H9 (cell line): ENCODE measurements at regions not wholly inside any gene's neighbourhood (a gene's known extent, or its start where the extent isn't known, plus 50 kb on each side); places are given as distances from the start of the nearest gene placed in this dataset.

ENCODE experiments used
- DNase-seq: peaks from one replicate; pipeline ENCODE4 v3.0.0-alpha.2; 2017
- H2AFZ ChIP-seq: one replicate; pipeline ENCODE4 v1.6.1; 2013; ENCODE audit warnings: mild to moderate bottlenecking, low read length, control low read depth, moderate library complexity
- H2AK5ac ChIP-seq: 2 replicates; pipeline ENCODE4 v1.6.1; 2013; ENCODE audit warnings: low read length, control low read depth, mixed read lengths; ENCODE audit not compliant: insufficient read length
- H2BK120ac ChIP-seq: one replicate; pipeline ENCODE4 v1.6.1; 2013; ENCODE audit warnings: low read depth, mild to moderate bottlenecking, low read length, control low read depth, inconsistent platforms; ENCODE audit not compliant: poor library complexity, severe bottlenecking
- H2BK12ac ChIP-seq: 2 replicates; pipeline ENCODE4 v1.6.1; 2013; ENCODE audit warnings: low read length, control low read depth, mixed read lengths, low read depth; ENCODE audit not compliant: insufficient read length
- H2BK15ac ChIP-seq: 2 replicates; pipeline ENCODE4 v1.6.1; 2013; ENCODE audit warnings: low read depth, low read length, control low read depth
- H2BK20ac ChIP-seq: one replicate; pipeline ENCODE4 v1.6.1; 2013; ENCODE audit warnings: low read depth, mild to moderate bottlenecking, low read length, control low read depth, inconsistent platforms; ENCODE audit not compliant: poor library complexity, severe bottlenecking
- H2BK5ac ChIP-seq: 2 replicates; pipeline ENCODE4 v1.6.1; 2013; ENCODE audit warnings: low read length, control low read depth, mixed read lengths; ENCODE audit not compliant: insufficient read length
- H3K14ac ChIP-seq: 2 replicates; pipeline ENCODE4 v1.6.1; 2013; ENCODE audit warnings: low read length, control low read depth; ENCODE audit not compliant: insufficient read depth
- H3K18ac ChIP-seq: 2 replicates; pipeline ENCODE4 v1.6.1; 2013; ENCODE audit warnings: low read depth, mild to moderate bottlenecking, mixed read lengths, low read length, control low read depth; ENCODE audit not compliant: insufficient read length
- H3K23ac ChIP-seq: 2 replicates; pipeline ENCODE4 v1.6.1; 2013; ENCODE audit warnings: low read length, control low read depth, mixed read lengths, low read depth; ENCODE audit not compliant: insufficient read length
- H3K23me2 ChIP-seq: 2 replicates; pipeline ENCODE4 v1.6.1; 2013; ENCODE audit warnings: low read depth, mild to moderate bottlenecking, mixed read lengths, low read length, control low read depth; ENCODE audit not compliant: insufficient read length, poor library complexity, severe bottlenecking
- H3K27ac ChIP-seq: 2 replicates; pipeline ENCODE4 v1.5.1; 2013; ENCODE audit warnings: low read length, control low read depth, mixed read lengths, low read depth; ENCODE audit not compliant: insufficient read length
- H3K27me3 ChIP-seq: 2 replicates; pipeline ENCODE4 v1.6.1; 2013; ENCODE audit warnings: low read length, control low read depth, inconsistent platforms; ENCODE audit not compliant: insufficient read depth
- H3K4ac ChIP-seq: 2 replicates; pipeline ENCODE4 v1.6.1; 2013; ENCODE audit warnings: low read depth, mild to moderate bottlenecking, control low read depth, inconsistent platforms, low read length, moderate library complexity
- H3K4me1 ChIP-seq: 2 replicates; pipeline ENCODE4 v1.6.1; 2013; ENCODE audit warnings: low read length, control low read depth, inconsistent platforms; ENCODE audit not compliant: insufficient read depth
- H3K4me2 ChIP-seq: 2 replicates; pipeline ENCODE4 v1.6.1; 2013; ENCODE audit warnings: low read length, control low read depth, mixed read lengths; ENCODE audit not compliant: insufficient read length, insufficient read depth
- H3K56ac ChIP-seq: 2 replicates; pipeline ENCODE4 v1.6.1; 2013; ENCODE audit warnings: low read depth, mild to moderate bottlenecking, mixed read lengths, low read length, control low read depth; ENCODE audit not compliant: insufficient read length
- H3K79me1 ChIP-seq: 2 replicates; pipeline ENCODE4 v1.6.1; 2013; ENCODE audit warnings: low read depth, mild to moderate bottlenecking, moderate library complexity, low read length, control low read depth, inconsistent platforms; ENCODE audit not compliant: insufficient read depth, poor library complexity, severe bottlenecking
- H3K79me2 ChIP-seq: 2 replicates; pipeline ENCODE4 v1.6.1; 2013; ENCODE audit warnings: low read length, control low read depth, inconsistent platforms; ENCODE audit not compliant: insufficient read depth
- H3K9ac ChIP-seq: 2 replicates; pipeline ENCODE4 v1.6.1; 2013; ENCODE audit warnings: low read length, control low read depth, mixed read lengths; ENCODE audit not compliant: insufficient read length; ENCODE audit errors: extremely low read depth
- H3K9me3 ChIP-seq: one replicate; pipeline ENCODE4 v1.6.1; 2013; ENCODE audit warnings: low read depth, low read length, inconsistent platforms; ENCODE audit not compliant: control insufficient read depth
- H3T11ph ChIP-seq: one replicate; pipeline ENCODE4 v1.6.1; 2013; ENCODE audit warnings: mild to moderate bottlenecking, low read length, control low read depth, inconsistent platforms
- H4K20me1 ChIP-seq: one replicate; pipeline ENCODE4 v1.6.1; 2013; ENCODE audit not compliant: control insufficient read depth, insufficient read length, insufficient read depth
- H4K5ac ChIP-seq: 2 replicates; pipeline ENCODE4 v1.6.1; 2013; ENCODE audit warnings: low read depth, mild to moderate bottlenecking, mixed read lengths, low read length, control low read depth; ENCODE audit not compliant: insufficient read length
- H4K8ac ChIP-seq: replicated peaks from 2 replicates; pipeline ENCODE4 v1.6.1; 2013; ENCODE audit warnings: low read length, control low read depth, mixed read lengths, low read depth; ENCODE audit not compliant: insufficient read length
- H4K91ac ChIP-seq: 2 replicates; pipeline ENCODE4 v1.6.1; 2013; ENCODE audit warnings: low read depth, mild to moderate bottlenecking, moderate library complexity, mixed read lengths, low read length, control low read depth; ENCODE audit not compliant: insufficient read length
- H3K27ac Mint-ChIP-seq, 3 experiments: 2 replicates in 2 of 3; 3 replicates in 1 of 3; pipeline ENCODE4 v1.8.0; 2020 to 2021; ENCODE audit warnings: mixed read lengths in 3 of 3, mild to moderate bottlenecking in 1 of 3, moderate library complexity in 1 of 3
- H3K27me3 Mint-ChIP-seq: 2 replicates; pipeline ENCODE4 v1.8.0; 2021; ENCODE audit warnings: low read depth, mild to moderate bottlenecking, moderate library complexity, mixed read lengths
- H3K36me3 Mint-ChIP-seq, 3 experiments: 2 replicates in 2 of 3; 3 replicates in 1 of 3; pipeline ENCODE4 v1.8.0; 2020 to 2021; ENCODE audit warnings: low read depth in 3 of 3, mixed read lengths in 3 of 3; ENCODE audit not compliant: insufficient read depth in 1 of 3
- H3K4me1 Mint-ChIP-seq, 2 experiments: 2 replicates each; pipeline ENCODE4 v1.8.0; 2020; ENCODE audit warnings: mixed read lengths in 2 of 2
- H3K4me3 Mint-ChIP-seq, 2 experiments: 2 replicates in 1 of 2; 3 replicates in 1 of 2; pipeline ENCODE4 v1.8.0; 2020 to 2021; ENCODE audit warnings: mild to moderate bottlenecking in 2 of 2, mixed read lengths in 2 of 2, moderate library complexity in 1 of 2
- H3K9me3 Mint-ChIP-seq, 2 experiments: 2 replicates in 1 of 2; 3 replicates in 1 of 2; pipeline ENCODE4 v1.8.0; 2020; ENCODE audit warnings: mild to moderate bottlenecking in 2 of 2, mixed read lengths in 2 of 2, moderate library complexity in 1 of 2
- WGBS: extraction: QIAGEN DNeasy Blood & Tissue Kit; methylation state at CpG from one replicate; pipeline ENCODE4 v1.1.7; 2013; ENCODE audit warnings: missing lambda C conversion rate, low lambda C conversion rate, mixed read lengths; ENCODE audit not compliant: insufficient read length; ENCODE audit errors: extremely low coverage; 5-methylcytosine and 5-hydroxymethylcytosine counted together
- TF ChIP-seq, protein P1 (sequence below): fragments of 200-600 bp; sonication (generic); conservative IDR thresholded peaks from 3 replicates; pipeline ENCODE4 v1.8.0; 2021; ENCODE audit warnings: antibody characterized with exemption, mild to moderate bottlenecking

DNA sequence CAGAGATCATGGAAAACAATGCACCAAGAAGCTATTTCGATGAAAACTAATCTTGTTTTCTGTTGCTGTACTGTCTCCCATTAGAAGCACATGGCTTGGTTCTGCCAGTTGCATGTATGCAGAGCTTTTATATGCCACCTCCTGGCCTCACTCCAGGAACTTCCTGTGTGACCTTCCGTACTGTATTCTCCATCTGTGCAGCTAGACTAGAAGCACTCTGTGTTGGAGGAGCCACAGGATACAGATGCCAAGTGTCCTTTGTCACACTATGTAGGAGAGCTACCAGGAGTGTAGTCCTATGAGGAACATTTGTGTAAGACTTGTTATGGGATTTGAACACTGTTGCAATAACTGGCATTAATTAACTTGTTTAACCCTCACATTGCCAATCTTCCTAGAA is 503.5 kb upstream of the TPK1 start:
- H3K9me3 Mint-ChIP-seq = peaks cover 5 to 12% of the 10 kb centered on the region in 2 experiments
- Histone ChIP-seq H2AK5ac (no peak overlapping the region), H2AFZ (no peak overlapping the region), H3K14ac (no peak overlapping the region), H4K8ac (no peak overlapping the region), H3K18ac (no peak overlapping the region), H3K56ac (no peak overlapping the region), H3K9me3 (no peaks in the 10 kb centered on the region), H4K91ac (no peak overlapping the region), H3K23ac (no peak overlapping the region), H3T11ph (no peak overlapping the region), H3K4me2 (no peak overlapping the region), H2BK20ac (no peak overlapping the region), H2BK15ac (no peak overlapping the region), H2BK12ac (no peak overlapping the region), H3K27ac (no peak overlapping the region), H4K20me1 (no peaks in the 10 kb centered on the region), H3K27me3 (no peaks in the 10 kb centered on the region), H3K4ac (no peak overlapping the region), H2BK120ac (no peak overlapping the region), H2BK5ac (no peak overlapping the region), H3K79me1 (no peaks in the 10 kb centered on the region), H4K5ac (no peak overlapping the region), H3K79me2 (no peaks in the 10 kb centered on the region), H3K9ac (no peak overlapping the region), H3K23me2 (no peaks in the 10 kb centered on the region), H3K4me1 (no peaks in the 10 kb centered on the region)
- no peak overlapping the region for H3K27ac Mint-ChIP-seq
- WGBS = no CpG with 5 or more reads among the region's 2 CpGs
- no peak overlapping the region for H3K4me3 Mint-ChIP-seq
- H3K36me3 Mint-ChIP-seq = peaks cover 0 to 2% (median 0%) of the 10 kb centered on the region in 3 experiments; a peak in 1 of 7 replicates
- no peaks in the 10 kb centered on the region for H3K4me1 Mint-ChIP-seq
- no peaks in the 10 kb centered on the region for H3K27me3 Mint-ChIP-seq
- TF ChIP-seq, protein P1, sequence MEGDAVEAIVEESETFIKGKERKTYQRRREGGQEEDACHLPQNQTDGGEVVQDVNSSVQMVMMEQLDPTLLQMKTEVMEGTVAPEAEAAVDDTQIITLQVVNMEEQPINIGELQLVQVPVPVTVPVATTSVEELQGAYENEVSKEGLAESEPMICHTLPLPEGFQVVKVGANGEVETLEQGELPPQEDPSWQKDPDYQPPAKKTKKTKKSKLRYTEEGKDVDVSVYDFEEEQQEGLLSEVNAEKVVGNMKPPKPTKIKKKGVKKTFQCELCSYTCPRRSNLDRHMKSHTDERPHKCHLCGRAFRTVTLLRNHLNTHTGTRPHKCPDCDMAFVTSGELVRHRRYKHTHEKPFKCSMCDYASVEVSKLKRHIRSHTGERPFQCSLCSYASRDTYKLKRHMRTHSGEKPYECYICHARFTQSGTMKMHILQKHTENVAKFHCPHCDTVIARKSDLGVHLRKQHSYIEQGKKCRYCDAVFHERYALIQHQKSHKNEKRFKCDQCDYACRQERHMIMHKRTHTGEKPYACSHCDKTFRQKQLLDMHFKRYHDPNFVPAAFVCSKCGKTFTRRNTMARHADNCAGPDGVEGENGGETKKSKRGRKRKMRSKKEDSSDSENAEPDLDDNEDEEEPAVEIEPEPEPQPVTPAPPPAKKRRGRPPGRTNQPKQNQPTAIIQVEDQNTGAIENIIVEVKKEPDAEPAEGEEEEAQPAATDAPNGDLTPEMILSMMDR = no peak
- DNase-seq = no peak
